Endothelial cell (in vitro differentiated cells): ENCODE measurements at regions not wholly inside any gene's neighbourhood (a gene's known extent, or its start where the extent isn't known, plus 50 kb on each side); places are given as distances from the start of the nearest gene placed in this dataset.

ENCODE experiments used
- DNase-seq: peaks from one replicate; pipeline ENCODE4 v3.0.0; 2021; ENCODE audit warnings: low spot score
- H3K27ac Mint-ChIP-seq: one replicate; pipeline ENCODE4 v1.8.0; 2021; ENCODE audit warnings: mixed read lengths, inconsistent platforms; ENCODE audit not compliant: unreplicated experiment
- H3K27me3 Mint-ChIP-seq: one replicate; pipeline ENCODE4 v1.8.0; 2021; ENCODE audit warnings: mild to moderate bottlenecking, moderate library complexity, mixed read lengths, inconsistent platforms; ENCODE audit not compliant: unreplicated experiment
- H3K36me3 Mint-ChIP-seq: one replicate; pipeline ENCODE4 v1.8.0; 2021; ENCODE audit warnings: mild to moderate bottlenecking, low read depth, mixed read lengths, inconsistent platforms; ENCODE audit not compliant: unreplicated experiment
- H3K4me1 Mint-ChIP-seq: one replicate; pipeline ENCODE4 v1.8.0; 2021; ENCODE audit warnings: mild to moderate bottlenecking, mixed read lengths, inconsistent platforms; ENCODE audit not compliant: unreplicated experiment
- H3K4me3 Mint-ChIP-seq: one replicate; pipeline ENCODE4 v1.8.0; 2021; ENCODE audit warnings: mild to moderate bottlenecking, mixed read lengths, inconsistent platforms; ENCODE audit not compliant: unreplicated experiment
- H3K9me3 Mint-ChIP-seq: one replicate; pipeline ENCODE4 v1.8.0; 2021; ENCODE audit warnings: mixed read lengths, inconsistent platforms; ENCODE audit not compliant: unreplicated experiment
- CTCF ChIP-seq: fragments of 200-600 bp; sonication (generic); IDR thresholded peaks from one replicate; pipeline ENCODE4 v1.5.0; 2021; ENCODE audit warnings: antibody characterized with exemption; ENCODE audit not compliant: unreplicated experiment

- Mint-ChIP-seq H3K4me3 (no peak overlapping the region), H3K27me3 (no peaks in the 10 kb centered on the region), H3K27ac (no peak overlapping the region), H3K9me3 (no peaks in the 10 kb centered on the region), H3K36me3 (no peaks in the 10 kb centered on the region), H3K4me1 (no peaks in the 10 kb centered on the region)
- no peak for DNase-seq
- no peak for TF ChIP-seq CTCF
Measured at GRCh38 chr12:83817730-83818129, 1094.9 kb downstream of the SLC6A15 start.

- H3K36me3 Mint-ChIP-seq: no peaks in the 10 kb centered on the region
- no peak for TF ChIP-seq CTCF
- H3K4me1 Mint-ChIP-seq: no peaks in the 10 kb centered on the region
- no peak overlapping the region for H3K27ac Mint-ChIP-seq
- no peaks in the 10 kb centered on the region for H3K27me3 Mint-ChIP-seq
- H3K9me3 Mint-ChIP-seq: no peaks in the 10 kb centered on the region
- DNase-seq: no peak
- no peak overlapping the region for H3K4me3 Mint-ChIP-seq
Measured at GRCh38 chr12:83808591-83808990, 1104.0 kb downstream of the SLC6A15 start.

- no peaks in the 10 kb centered on the region for H3K9me3 Mint-ChIP-seq
Measured at GRCh38 chr12:83807871-83808270, 1104.7 kb downstream of the SLC6A15 start.

GRCh38 chr12:83805873-83806272, 1106.7 kb downstream of the SLC6A15 start:
- H3K4me3 Mint-ChIP-seq: no peak overlapping the region
- TF ChIP-seq CTCF: no peak
- H3K36me3 Mint-ChIP-seq: no peaks in the 10 kb centered on the region
- H3K27ac Mint-ChIP-seq: no peak overlapping the region
- no peaks in the 10 kb centered on the region for H3K4me1 Mint-ChIP-seq
- no peaks in the 10 kb centered on the region for H3K9me3 Mint-ChIP-seq
- DNase-seq: no peak
- no peaks in the 10 kb centered on the region for H3K27me3 Mint-ChIP-seq

More at GRCh38 chr12:83807871-83808270, 1104.7 kb downstream of the SLC6A15 start:
- H3K27ac Mint-ChIP-seq: no peak overlapping the region
- DNase-seq: no peak
- H3K36me3 Mint-ChIP-seq: no peaks in the 10 kb centered on the region
- no peaks in the 10 kb centered on the region for H3K4me1 Mint-ChIP-seq
- H3K4me3 Mint-ChIP-seq: no peak overlapping the region
- no peaks in the 10 kb centered on the region for H3K27me3 Mint-ChIP-seq
- TF ChIP-seq CTCF: no peak

DNA sequence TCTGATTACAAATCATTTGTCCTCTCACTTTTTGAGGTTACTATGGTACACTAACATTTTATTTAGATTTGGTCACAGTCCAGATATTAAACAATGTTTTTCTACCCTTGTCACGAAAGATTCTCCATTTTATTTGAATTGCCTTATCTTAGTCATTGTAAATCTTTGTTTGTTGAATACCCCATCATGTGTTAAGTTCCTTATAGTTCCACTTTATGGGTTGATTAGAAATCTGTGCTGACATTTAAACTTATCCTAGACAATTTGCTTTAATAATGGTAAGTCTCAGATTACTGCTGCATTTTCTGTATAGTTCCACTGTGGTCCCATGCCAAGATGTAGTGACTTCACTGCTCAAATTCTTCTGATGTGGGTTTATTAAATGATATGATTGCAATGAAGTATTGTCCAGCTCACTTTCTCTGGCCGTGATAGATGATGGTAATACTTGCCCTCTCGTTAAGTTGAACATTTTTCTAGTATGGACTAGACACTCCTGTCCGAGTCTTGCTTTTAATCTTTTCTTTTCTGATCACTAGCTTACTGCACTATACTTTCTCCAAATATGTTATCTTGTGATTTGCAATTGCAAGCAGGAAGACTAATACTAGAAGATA, 1107.3 kb downstream of the SLC6A15 start:
- Mint-ChIP-seq H3K27ac (no peak overlapping the region), H3K9me3 (no peaks in the 10 kb centered on the region), H3K4me1 (no peaks in the 10 kb centered on the region), H3K36me3 (no peaks in the 10 kb centered on the region), H3K4me3 (no peak overlapping the region), H3K27me3 (no peaks in the 10 kb centered on the region)
- no peak for DNase-seq
- TF ChIP-seq CTCF: no peak
